ENCODE measurements at regions not wholly inside any gene's neighbourhood (a gene's known extent, or its start where the extent isn't known, plus 50 kb on each side); places are given as distances from the start of the nearest gene placed in this dataset.

- DNase-seq (ENCODE audit: low spot score), result no peak
Observed at GRCh38 chr11:80155412-80156017, 714.7 kb upstream of the TENM4 start.

DNA sequence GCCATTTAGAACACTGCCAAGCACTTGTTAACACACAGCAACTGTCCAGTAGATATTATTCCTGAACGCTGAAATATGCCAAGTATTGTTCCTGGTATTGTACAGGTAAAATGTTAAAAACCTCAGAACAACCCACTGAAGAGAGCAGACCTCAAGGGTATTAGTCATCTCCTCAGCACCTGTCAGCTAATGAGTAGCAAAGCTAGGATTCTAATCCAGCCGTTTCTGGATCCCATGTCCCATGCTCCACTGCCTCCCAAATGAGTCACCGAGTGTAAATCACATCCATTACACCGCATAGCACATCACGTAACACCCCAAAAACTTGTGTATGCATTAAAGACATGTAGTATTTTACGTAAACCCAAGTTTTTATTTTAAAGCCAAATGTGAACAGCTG lies 705.4 kb upstream of the TENM4 start:
- no peak for DNase-seq (ENCODE audit: low spot score)

DNA sequence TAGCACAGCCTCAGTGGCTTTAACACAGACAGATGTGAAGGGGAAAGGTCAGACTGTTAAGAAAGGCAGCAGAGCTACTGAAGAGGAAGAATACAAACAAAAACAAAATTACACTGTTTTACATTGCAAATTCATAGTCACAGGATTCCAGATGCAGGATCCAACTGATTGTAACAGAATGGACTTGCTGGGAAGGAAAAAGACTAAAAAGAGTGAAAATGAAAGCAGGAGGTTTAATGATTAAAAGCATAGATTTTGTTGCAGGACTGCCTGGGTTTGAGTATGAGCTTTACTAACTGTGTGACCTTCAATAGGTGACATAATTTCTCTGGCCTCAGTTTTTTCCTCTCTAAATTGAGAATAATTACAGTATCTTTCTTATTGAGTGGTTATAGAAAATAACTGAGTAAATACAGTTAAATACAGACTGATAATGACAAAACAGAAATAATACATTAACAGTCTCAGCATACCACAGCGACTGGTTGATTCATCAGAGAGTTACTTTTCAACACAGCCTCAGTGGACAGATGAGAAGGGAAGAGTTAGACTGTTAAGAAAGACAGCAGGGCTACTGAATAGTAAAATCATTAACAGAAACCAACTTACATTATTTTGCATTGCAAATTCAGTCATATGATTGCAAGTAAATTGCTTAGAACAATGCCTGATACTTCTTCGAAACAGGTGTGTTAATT lies 704.2 kb upstream of the TENM4 start:
- DNase-seq (ENCODE audit: low spot score), result no peak

DNA sequence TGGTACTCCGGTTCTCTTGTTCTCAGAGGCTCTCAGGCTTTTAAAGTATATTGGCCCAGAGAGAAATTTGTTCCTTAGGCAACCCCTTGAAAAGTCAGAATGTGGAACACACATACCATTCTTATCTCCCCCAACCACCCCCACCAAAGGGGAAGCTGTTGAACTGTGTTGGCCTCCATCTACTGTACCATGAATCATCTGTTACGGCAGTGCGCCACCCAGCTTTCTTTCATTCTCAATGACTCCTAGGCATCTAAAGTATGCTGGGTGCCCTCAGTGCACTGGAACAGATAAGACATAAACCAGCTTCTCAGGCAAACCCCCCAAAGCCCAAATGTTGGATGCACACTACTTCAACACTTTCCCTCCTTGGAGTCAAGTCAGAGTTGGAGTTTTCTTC lies 696.2 kb upstream of the TENM4 start:
- DNase-seq (ENCODE audit: low spot score), result no peak

DNA sequence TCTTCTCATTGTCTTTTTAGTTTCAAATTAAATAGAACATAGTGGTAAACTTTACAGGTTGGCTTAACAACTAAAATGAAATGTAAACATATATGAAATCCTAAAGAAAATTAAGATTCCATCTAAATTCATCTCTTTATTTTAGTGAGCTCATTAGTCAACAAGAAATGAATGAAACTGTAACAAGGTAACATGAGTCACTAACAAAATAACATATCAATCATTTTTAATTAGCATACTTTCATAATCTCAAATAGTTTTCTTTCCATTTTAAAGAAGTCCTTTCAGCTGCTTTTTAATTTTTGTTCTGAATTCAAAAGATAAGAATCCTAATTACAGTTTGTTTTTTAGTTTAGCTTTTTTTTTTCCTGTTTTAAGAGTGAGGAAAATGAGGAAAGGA lies 688.6 kb upstream of the TENM4 start:
- no peak for DNase-seq (ENCODE audit: low spot score)

- DNase-seq (ENCODE audit: low spot score), result no peak
Observed at GRCh38 chr11:80122211-80122610, 681.4 kb upstream of the TENM4 start.

DNA sequence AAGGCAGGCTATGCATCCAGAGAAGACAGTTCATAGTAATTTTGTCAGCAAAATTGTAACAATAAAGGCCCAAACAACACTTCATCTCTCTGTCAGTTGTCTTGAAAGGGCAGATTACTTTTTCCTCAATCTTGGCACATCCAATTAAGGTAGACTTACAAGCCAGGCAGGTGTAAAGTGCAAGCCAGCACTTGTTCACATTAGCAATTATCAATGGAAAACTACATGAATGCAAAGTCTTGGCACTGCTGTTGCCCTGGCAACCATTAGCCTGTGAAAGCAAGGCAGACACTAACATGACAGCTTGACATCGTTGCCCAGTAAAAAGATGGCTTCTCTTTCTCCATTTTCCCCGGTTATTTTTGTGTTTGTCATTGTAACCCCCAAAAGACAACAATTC lies 677.2 kb upstream of the TENM4 start:
- no peak for DNase-seq (ENCODE audit: low spot score)

DNA sequence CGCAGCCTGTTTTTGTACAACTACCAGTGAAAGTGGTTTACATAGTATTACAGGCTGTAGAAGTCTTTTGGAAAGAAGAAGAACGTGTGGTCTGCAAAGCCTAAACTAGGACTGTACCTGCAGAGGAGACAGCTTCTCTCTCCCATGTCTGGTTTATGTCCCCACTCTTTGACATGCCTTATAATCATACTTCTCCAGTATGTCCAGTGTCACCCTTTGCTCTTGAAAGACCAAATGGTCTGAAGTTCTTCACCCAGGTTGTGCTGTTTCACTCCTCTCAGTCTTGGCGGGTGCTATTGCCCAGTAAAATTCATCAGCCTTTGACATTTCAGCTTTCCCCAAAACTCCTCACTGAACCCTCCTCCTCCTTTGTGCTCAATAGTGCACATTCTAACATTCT lies 676.0 kb upstream of the TENM4 start:
- DNase-seq (ENCODE audit: low spot score), result no peak

DNA sequence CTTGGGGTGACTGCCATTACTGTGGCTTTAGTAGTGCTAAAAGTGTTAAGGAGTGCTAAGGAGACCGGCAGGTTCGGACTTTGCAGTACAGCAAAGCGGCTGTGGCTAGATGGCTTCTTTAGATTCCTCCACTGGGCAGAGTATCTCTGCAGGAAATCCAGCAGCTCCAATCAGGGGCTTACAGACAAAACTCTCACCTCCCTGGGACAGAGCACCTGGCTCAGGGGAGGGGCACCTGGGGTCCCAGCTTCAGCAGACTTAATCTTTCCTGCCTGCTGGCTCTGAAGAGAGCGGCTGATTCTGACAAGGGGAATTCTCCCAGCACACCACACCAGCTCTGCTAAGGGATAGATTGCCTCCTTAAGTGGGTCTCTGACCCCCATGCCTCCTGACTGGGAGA lies 668.8 kb upstream of the TENM4 start:
- no peak for DNase-seq (ENCODE audit: low spot score)

- no peak for DNase-seq (ENCODE audit: low spot score)
Observed at GRCh38 chr11:80109031-80109430, 668.2 kb upstream of the TENM4 start.

DNA sequence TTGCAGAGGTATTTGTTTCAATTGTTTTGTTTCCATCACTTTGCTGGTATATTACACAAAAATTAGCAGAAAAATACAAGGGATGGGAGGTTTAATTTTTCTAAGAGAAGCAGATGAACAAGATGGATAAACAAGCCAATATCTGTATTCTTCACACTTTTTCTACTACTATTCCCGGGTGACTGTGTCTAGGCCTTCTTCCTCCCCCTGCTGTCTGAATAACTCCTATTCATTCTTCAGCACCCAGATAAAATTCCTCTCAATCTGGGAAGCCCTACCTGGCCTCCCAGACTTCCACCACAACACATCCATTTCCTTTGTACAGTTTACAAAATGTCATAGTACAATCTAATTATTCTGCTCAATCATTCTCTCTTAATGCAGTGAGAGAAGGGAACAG lies 666.6 kb upstream of the TENM4 start:
- DNase-seq (ENCODE audit: low spot score), result no peak

GRCh38 chr11:80104191-80104590 lies 663.4 kb upstream of the TENM4 start:
- DNase-seq (ENCODE audit: low spot score), result no peak

GRCh38 chr11:80103142-80103859 lies 662.5 kb upstream of the TENM4 start:
- no peak for DNase-seq (ENCODE audit: low spot score)

DNA sequence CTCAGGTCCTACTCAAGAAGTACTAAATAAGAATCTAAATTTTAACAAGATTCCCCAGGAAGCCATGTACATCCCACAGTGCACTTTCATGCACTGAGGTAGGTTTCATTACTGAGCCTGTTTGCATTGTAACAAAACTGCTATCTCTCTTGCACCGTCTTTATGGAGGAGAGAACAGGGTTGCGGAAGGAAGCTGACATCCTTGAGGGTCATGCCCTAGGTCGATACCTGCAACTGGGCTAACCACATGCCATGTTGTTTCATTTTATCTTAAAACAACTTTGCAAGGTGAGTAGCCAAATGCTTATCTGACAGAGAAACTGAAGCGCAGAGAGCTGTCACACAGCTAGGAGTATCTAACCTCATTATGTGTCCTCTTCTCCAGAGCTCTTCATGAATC lies 656.3 kb upstream of the TENM4 start:
- DNase-seq (ENCODE audit: low spot score), result no peak

DNA sequence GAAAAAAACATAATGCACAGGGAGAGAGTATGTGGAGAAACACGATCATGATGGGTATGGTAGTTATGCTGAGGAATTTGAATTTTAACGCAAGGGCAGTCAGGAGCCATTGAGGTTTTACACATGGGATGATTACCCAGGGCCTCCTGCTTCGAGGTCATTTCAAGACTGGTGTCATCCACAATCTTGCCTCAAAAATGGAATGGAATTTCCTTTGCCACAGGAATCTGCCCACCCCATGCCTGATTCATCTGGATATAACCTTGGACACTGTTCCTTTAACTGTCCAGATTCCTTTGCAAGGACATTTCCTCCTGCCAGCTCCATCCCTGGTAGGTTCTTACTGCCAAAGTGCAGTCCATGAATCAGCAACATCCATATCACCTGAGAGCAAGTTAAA lies 655.9 kb upstream of the TENM4 start:
- DNase-seq (ENCODE audit: low spot score), result no peak

GRCh38 chr11:80086496-80087055 lies 645.7 kb upstream of the TENM4 start:
- DNase-seq (ENCODE audit: low spot score), result no peak

- no peak for DNase-seq (ENCODE audit: low spot score)
Observed at GRCh38 chr11:80085563-80085962, 644.7 kb upstream of the TENM4 start.

- no peak for DNase-seq (ENCODE audit: low spot score)
Observed at GRCh38 chr11:80084608-80085007, 643.8 kb upstream of the TENM4 start.

- no peak for DNase-seq (ENCODE audit: low spot score)
Observed at GRCh38 chr11:80083531-80083951, 642.7 kb upstream of the TENM4 start.

DNA sequence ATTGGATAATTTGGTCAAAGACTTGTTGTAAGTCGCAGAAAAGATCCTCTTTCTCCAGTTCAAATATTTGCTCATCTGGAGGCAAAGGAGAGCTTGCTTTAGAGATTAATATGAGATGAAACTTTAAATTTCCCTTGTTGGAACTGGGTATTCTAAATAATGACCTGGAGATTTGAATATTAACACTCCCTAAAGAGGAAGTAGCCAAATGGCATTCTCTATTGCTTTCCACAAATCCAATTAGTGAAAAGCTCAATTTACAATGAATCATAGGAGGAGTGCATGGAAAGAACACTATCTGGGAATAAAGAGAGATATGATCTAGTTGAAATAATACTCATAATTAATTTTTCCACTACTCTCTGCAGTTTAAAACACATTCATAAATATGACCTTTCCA lies 641.6 kb upstream of the TENM4 start:
- DNase-seq (ENCODE audit: low spot score), result no peak

- DNase-seq (ENCODE audit: low spot score), result no peak
Observed at GRCh38 chr11:80077113-80077512, 636.3 kb upstream of the TENM4 start.

- no peak for DNase-seq (ENCODE audit: low spot score)
Observed at GRCh38 chr11:80074837-80075236, 634.0 kb upstream of the TENM4 start.

GRCh38 chr11:80066291-80066690 lies 625.5 kb upstream of the TENM4 start:
- DNase-seq (ENCODE audit: low spot score), result no peak

Measured in CD4-positive, alpha-beta T cell treated with Interleukin-6 at 100 ng/mL for 8 hours (primary cell).